Right atrium auricular region (tissue), 2 donors: ENCODE measurements at regions not wholly inside any gene's neighbourhood (a gene's known extent, or its start where the extent isn't known, plus 50 kb on each side); places are given as distances from the start of the nearest gene placed in this dataset.

Source experiments
- DNase-seq: peaks from one replicate; pipeline ENCODE4 v3.0.0-alpha.2; 2019; ENCODE audit warnings: low spot score
- H3K27ac ChIP-seq, 2 donors: fragments of 200-600 bp; sonication (generic); 1 replicate in 1 of 2; 2 replicates in 1 of 2; pipeline ENCODE4 v1.5.1; 2016 to 2019
- H3K27me3 ChIP-seq, 2 donors: fragments of 200-600 bp; sonication (generic); one replicate each; pipeline versions ENCODE4 v1.5.1 to v1.6.0; 2017 to 2019
- H3K36me3 ChIP-seq: fragments of 200-600 bp; sonication (generic); one replicate; pipeline ENCODE4 v1.5.1; 2016
- H3K4me1 ChIP-seq, 2 donors: fragments of 200-600 bp; sonication (generic); one replicate each; pipeline versions ENCODE4 v1.5.1 to v1.6.0; 2017 to 2019
- H3K4me3 ChIP-seq, 2 donors: fragments of 200-600 bp; sonication (generic); 1 replicate in 1 of 2; 2 replicates in 1 of 2; pipeline ENCODE4 v1.5.1; 2017 to 2019; ENCODE audit warnings: mild to moderate bottlenecking in 1 of 2, moderate library complexity in 1 of 2
- H3K9me3 ChIP-seq, 2 donors: fragments of 200-600 bp; sonication (generic); one replicate each; pipeline ENCODE4 v1.5.1; 2019
- CTCF ChIP-seq, 2 donors: fragments of 200-600 bp; sonication (generic); IDR thresholded peaks; one replicate each; pipeline ENCODE4 v1.5.1; 2019; ENCODE audit warnings: antibody characterized with exemption in 2 of 2

- Histone ChIP-seq H3K4me1 (no peaks in the 10 kb centered on the region), H3K27ac (no peak overlapping the region), H3K4me3 (no peak overlapping the region), H3K9me3 (peaks cover 0 to 16% of the 10 kb centered on the region in 2 donors), H3K27me3 (no peaks in the 10 kb centered on the region), H3K36me3 (no peaks in the 10 kb centered on the region)
- no peak for TF ChIP-seq CTCF (IDR thresholded peaks at IDR 0.05)
- no peak for DNase-seq
Measured at GRCh38 chr2:2822143-2822542, 491.1 kb upstream of the MYT1L start.

GRCh38 chr2:2812648-2813047, 481.6 kb upstream of the MYT1L start:
- no peak for DNase-seq
- Histone ChIP-seq H3K36me3 (no peaks in the 10 kb centered on the region), H3K27me3 (no peaks in the 10 kb centered on the region), H3K4me1 (no peaks in the 10 kb centered on the region), H3K9me3 (peaks cover 0 to 12% of the 10 kb centered on the region in 2 donors), H3K4me3 (no peak overlapping the region), H3K27ac (no peak overlapping the region)
- no peak for TF ChIP-seq CTCF (IDR thresholded peaks at IDR 0.05)

GRCh38 chr2:2812117-2812516, 481.0 kb upstream of the MYT1L start:
- Histone ChIP-seq H3K4me1 (no peaks in the 10 kb centered on the region), H3K27me3 (no peaks in the 10 kb centered on the region), H3K4me3 (no peak overlapping the region), H3K36me3 (no peaks in the 10 kb centered on the region), H3K27ac (no peak overlapping the region), H3K9me3 (peaks cover 0 to 12% of the 10 kb centered on the region in 2 donors)
- DNase-seq, result peak; percentile 23
- no peak for TF ChIP-seq CTCF (IDR thresholded peaks at IDR 0.05)

- Histone ChIP-seq H3K27ac (no peak overlapping the region), H3K36me3 (no peaks in the 10 kb centered on the region), H3K9me3 (peaks cover 0 to 12% of the 10 kb centered on the region in 2 donors), H3K4me1 (no peaks in the 10 kb centered on the region), H3K27me3 (no peaks in the 10 kb centered on the region), H3K4me3 (no peak overlapping the region)
- peak; percentile 40 for DNase-seq
- TF ChIP-seq CTCF (IDR thresholded peaks at IDR 0.05), result no peak
Measured at GRCh38 chr2:2810504-2810903, 479.4 kb upstream of the MYT1L start.

- TF ChIP-seq CTCF (IDR thresholded peaks at IDR 0.05), result no peak
- no peaks in the 10 kb centered on the region for H3K36me3 ChIP-seq
- no peaks in the 10 kb centered on the region for H3K4me1 ChIP-seq
- H3K4me3 ChIP-seq, result no peak overlapping the region
- no peaks in the 10 kb centered on the region for H3K27me3 ChIP-seq
- peak; percentile 21 for DNase-seq
- no peak overlapping the region for H3K27ac ChIP-seq
- H3K9me3 ChIP-seq, result peaks cover 0 to 12% of the 10 kb centered on the region in 2 donors
Measured at GRCh38 chr2:2809771-2810170, 478.7 kb upstream of the MYT1L start.

- TF ChIP-seq CTCF (IDR thresholded peaks at IDR 0.05), result no peak
- Histone ChIP-seq H3K27me3 (no peaks in the 10 kb centered on the region), H3K4me1 (no peaks in the 10 kb centered on the region), H3K27ac (no peak overlapping the region), H3K9me3 (peaks cover 0 to under 1% of the 10 kb centered on the region in 2 donors), H3K4me3 (no peak overlapping the region), H3K36me3 (no peaks in the 10 kb centered on the region)
- peak; percentile 21 for DNase-seq
Measured at GRCh38 chr2:2808551-2809058, 477.5 kb upstream of the MYT1L start.
